ENCODE measurements at regions not wholly inside any gene's neighbourhood (a gene's known extent, or its start where the extent isn't known, plus 50 kb on each side); places are given as distances from the start of the nearest gene placed in this dataset.

GRCh38 chr9:82284758-82285157 lies 296.2 kb downstream of the SPATA31D1 start:
- no peak for DNase-seq
- intact Hi-C loops (cut with DNase I), result no loop called here

GRCh38 chr9:82295181-82295580 lies 306.6 kb downstream of the SPATA31D1 start:
- no peak for DNase-seq
- intact Hi-C loops (cut with DNase I), result no loop called here

GRCh38 chr9:82299870-82300269 lies 311.3 kb downstream of the SPATA31D1 start:
- intact Hi-C loops (cut with DNase I), result no loop called here
- no peak for DNase-seq

DNA sequence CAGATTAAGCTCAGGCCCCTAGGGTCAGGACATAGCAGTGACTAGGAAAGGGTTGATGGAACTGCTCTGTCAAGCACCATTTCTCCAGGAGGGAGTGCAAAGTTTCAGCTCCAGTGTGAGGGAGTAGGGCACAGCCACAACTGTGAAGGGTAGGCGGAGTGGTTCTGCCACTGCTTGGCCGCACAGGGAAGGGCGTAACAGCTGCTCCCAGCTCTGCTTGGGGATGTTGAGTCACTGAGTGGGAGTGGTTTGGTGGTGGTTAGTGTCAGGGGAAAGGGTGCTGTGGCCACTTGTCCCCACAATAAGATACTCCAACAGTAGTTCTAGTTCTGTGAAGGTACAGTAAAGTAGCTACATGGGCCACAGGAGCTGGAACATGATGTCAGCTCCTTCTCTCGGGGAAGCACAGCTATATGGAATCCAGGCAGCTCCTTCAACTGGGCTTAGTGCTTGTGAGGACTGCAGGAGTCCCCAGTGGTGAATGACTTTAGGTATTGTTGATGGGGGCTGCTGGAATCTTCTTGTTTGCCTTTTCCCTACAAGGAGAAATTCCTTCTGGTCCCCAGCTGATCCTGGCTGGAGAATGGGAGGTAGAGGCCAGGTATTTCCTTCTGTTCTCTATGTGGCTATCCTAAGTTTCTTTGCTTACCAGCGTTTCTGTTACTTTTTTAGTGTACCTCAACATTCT lies 314.5 kb downstream of the SPATA31D1 start:
- intact Hi-C loops (cut with DNase I), result no loop called here
- no peak for DNase-seq

- no peak for DNase-seq
- intact Hi-C loops (cut with DNase I), result no loop called here
Measured at GRCh38 chr9:82308836-82309235, 320.3 kb downstream of the SPATA31D1 start.

- no peak for DNase-seq
- intact Hi-C loops (cut with DNase I), result no loop called here
Measured at GRCh38 chr9:82313697-82314096, 325.1 kb downstream of the SPATA31D1 start.

DNA sequence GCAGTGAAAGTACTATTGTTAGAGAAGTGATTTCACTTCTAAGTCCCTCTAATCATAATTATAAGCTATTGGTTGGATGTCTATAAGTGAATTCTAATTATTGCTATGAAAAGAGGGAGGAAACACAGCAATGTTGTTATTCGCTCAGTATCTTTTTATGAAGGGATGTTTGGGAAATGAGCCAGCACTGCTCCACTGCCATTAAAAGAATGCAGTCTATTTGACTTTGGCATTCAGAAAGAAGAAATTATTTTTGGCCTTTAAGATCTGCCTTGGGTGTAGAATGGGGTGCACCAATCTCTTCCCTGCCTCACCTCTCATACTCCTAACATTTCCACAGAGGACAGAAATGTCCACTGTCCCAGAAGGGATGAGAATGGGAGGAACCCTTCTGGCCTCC lies 332.0 kb downstream of the SPATA31D1 start:
- intact Hi-C loops (cut with DNase I), result no loop called here
- DNase-seq, result no peak

- intact Hi-C loops (cut with DNase I), result no loop called here
- DNase-seq, result no peak
Measured at GRCh38 chr9:82325907-82326306, 337.3 kb downstream of the SPATA31D1 start.

DNA sequence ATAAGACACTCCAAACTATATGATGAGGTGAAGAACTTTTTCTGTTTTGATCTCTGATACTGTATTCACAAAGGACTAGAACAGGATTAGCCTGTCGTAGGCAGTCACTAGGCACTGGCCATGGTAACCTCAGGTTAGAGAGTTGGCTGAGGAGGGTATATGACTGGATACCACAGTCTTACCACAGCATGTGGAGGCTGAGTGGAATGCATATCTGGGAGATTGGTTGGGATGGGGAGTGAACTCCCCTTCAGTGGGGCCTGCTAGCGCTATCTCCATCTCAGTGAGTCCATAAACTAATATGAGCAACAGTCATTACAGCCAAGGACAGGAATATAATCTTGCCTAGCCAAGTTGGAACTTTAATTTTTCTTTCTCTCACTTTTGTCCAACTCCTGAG lies 339.1 kb downstream of the SPATA31D1 start:
- intact Hi-C loops (cut with DNase I), result no loop called here
- no peak for DNase-seq

GRCh38 chr9:82331079-82331478 lies 342.5 kb downstream of the SPATA31D1 start:
- intact Hi-C loops (cut with DNase I), result no loop called here
- no peak for DNase-seq

DNA sequence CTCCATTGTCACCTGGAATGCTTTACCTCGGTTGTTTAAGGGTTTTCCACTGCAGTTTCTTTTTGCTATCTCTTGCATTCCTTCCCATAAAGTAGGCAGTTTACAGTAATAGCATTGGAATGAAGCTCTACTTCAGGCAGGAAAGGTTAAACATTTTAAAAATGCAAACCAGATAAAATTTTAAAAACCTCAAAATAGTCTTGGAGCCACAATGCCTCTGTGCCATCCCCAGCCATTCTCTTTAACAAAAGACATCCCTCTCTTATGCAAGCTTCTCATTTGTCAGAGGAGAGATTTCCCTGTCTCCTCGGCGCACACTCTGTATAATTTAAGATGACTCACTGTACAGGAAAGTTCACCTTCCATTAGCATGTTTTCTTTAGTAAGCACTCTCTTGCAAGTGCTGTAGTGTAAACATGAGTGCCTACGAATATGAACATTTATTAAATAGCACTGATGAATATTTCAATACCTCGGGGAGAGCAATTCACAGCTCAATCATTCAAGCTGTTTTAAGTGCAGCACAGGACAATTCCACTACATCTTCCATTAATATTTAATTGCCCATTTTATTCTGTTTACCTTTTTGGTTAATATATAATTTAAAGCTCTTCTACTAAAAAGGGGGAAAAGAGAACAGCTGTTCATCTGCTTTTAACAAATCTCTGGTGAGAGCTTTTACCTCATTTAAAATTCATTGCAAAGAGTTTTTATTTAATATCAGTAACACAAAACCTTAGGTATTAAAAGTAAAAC lies 343.6 kb downstream of the SPATA31D1 start:
- intact Hi-C loops (cut with DNase I), result no loop called here
- no peak for DNase-seq

GRCh38 chr9:82332774-82333152 lies 344.2 kb downstream of the SPATA31D1 start:
- DNase-seq, result no peak

GRCh38 chr9:82333671-82334070 lies 345.1 kb downstream of the SPATA31D1 start:
- intact Hi-C loops (cut with DNase I), result no loop called here
- DNase-seq, result no peak

More at GRCh38 chr9:82332774-82333152, 344.2 kb downstream of the SPATA31D1 start:
- intact Hi-C loops (cut with DNase I), result no loop called here

- intact Hi-C loops (cut with DNase I), result no loop called here
- DNase-seq, result no peak
Measured at GRCh38 chr9:82334286-82334685, 345.7 kb downstream of the SPATA31D1 start.

- intact Hi-C loops (cut with DNase I), result no loop called here
- DNase-seq, result no peak
Measured at GRCh38 chr9:82337351-82337750, 348.8 kb downstream of the SPATA31D1 start.

DNA sequence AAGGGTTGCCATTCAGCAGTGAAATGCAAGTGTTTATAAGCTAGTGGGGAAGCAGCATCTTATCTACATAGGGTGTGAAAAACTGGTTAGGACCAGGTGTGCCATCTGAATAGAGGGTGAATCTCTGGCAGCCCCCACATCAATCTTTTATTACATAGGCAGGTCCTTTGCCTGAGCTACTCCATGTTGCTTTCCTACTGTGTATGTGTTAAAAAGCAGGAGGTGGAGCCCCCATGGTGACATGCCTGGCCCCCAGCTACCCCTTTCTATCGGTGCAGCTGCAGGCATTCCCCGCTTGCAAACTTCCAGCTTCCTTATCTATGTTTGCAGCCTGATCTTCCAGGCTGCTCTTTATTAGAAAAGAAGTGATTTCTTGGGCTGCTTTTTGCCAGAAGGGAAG lies 353.5 kb downstream of the SPATA31D1 start:
- intact Hi-C loops (cut with DNase I), result no loop called here
- DNase-seq, result no peak

- intact Hi-C loops (cut with DNase I), result no loop called here
Measured at GRCh38 chr9:82346040-82346439, 357.5 kb downstream of the SPATA31D1 start.

DNA sequence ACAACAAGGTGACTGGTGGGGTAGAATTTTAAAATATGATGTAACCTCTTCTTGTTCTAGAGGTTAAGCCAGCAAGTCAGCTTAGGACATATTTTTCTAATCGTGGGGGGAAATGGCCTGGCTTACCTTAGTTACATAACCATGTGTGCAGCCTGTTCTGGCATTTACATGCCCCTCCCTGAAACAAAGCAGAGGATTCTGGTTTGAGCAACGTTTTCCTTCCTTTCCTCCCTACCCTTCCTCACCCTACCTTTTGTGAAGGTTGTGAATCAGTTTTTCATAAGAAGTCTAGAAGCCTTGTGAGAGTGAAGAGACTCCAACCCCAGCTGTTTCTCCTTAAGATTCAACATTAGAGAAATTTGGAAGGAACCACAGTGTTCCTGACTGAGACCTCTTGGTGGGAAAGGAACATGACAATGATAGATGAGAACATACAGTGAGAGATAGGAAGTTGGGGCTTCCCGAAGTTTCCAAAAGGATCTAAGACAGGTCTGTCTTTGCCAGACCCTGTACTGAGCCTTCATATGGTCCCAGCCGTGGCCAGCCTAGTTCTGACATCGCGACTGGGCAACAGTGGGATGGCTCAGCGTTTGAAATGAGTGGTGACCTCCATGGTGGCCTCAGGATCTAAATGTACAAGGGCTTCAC lies 365.2 kb downstream of the SPATA31D1 start:
- intact Hi-C loops (cut with DNase I), result no loop called here
- DNase-seq, result no peak

More at GRCh38 chr9:82346040-82346439, 357.5 kb downstream of the SPATA31D1 start:
- DNase-seq, result no peak

DNA sequence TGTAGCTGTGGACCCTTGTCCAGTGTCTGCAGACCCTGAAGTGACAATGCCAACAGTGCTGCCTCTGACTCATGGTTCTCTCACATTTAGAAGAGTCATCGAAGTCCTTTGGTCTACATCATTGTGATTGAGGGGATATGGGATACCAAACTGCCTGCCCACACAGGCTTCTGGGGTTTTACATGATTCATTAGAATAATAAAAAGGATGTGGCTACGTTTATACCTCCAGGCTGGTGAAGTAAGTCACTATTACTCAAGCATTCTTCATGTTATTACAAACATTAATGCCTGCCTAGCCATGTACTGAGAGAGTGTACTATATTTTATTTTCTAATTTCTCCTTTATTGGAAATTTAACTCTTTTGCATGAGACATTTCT lies 365.7 kb downstream of the SPATA31D1 start:
- no peak for DNase-seq
- intact Hi-C loops (cut with DNase I), result no loop called here

- intact Hi-C loops (cut with DNase I), result no loop called here
- no peak for DNase-seq
Measured at GRCh38 chr9:82356131-82356530, 367.6 kb downstream of the SPATA31D1 start.

- intact Hi-C loops (cut with DNase I), result no loop called here
Measured at GRCh38 chr9:82356871-82357270, 368.3 kb downstream of the SPATA31D1 start.

GRCh38 chr9:82363198-82363597 lies 374.6 kb downstream of the SPATA31D1 start:
- intact Hi-C loops (cut with DNase I), result no loop called here
- no peak for DNase-seq

More at GRCh38 chr9:82356871-82357270, 368.3 kb downstream of the SPATA31D1 start:
- no peak for DNase-seq

Measured in posterior cingulate gyrus (tissue), 11 donors.